ENCODE measurements at regions not wholly inside any gene's neighbourhood (a gene's known extent, or its start where the extent isn't known, plus 50 kb on each side); places are given as distances from the start of the nearest gene placed in this dataset.

DNA sequence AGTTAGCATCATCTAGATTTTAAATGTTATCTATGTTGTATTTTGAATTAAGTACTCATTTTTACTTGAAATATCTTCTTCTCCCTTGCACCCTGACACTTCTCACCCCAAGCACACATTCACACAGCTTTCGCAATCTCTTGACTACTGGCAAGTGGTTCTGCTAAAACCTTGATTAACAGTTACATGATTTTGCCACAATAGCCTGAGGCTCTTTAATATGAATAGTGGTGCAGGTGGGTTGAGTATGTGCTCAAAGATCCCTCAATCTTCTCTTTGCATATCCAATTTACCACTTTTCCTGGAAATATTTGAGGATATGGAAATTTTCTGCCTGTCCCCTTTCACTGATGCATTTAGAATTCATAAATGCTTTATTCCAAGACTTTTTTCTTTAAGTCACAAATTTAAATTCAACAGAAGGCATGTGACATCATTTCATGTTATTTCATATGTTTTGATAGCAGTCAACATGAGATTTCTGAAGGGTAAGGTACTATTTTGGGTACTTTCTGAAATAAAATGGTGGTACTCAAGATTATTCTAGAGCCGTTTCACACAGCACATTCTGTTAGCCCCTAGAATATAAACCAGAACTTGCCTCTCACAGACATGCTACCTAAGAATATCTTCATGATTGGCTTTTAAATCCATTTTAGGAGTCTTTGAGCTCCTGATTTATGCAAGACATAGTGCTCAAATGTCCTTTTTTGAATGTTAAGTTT is 339.7 kb downstream of the RPRM start:
- Histone ChIP-seq H3K36me3 (ENCODE audit: control insufficient read depth in 4 of 4, insufficient read depth in 3 of 4, low read depth in 1 of 4, low read length in 3 of 4) (no peaks in the 10 kb centered on the region), H3K27ac (ENCODE audit: low read depth in 1 of 2, low read length in 2 of 2) (no peak overlapping the region), H3K4me3 (ENCODE audit: low read depth in 1 of 3, low read length in 3 of 3) (no peak overlapping the region), H3K9me3 (ENCODE audit: control insufficient read depth in 4 of 4, low read length in 3 of 4) (no peaks in the 10 kb centered on the region), H3K9ac (ENCODE audit: low read depth in 1 of 2, low read length in 2 of 2) (no peak overlapping the region), H3K27me3 (ENCODE audit: control insufficient read depth in 4 of 4, insufficient read depth in 4 of 4, low read length in 3 of 4) (no peaks in the 10 kb centered on the region), H3K4me1 (ENCODE audit: control insufficient read depth in 4 of 4, insufficient read depth in 4 of 4, low read length in 3 of 4) (no peaks in the 10 kb centered on the region)
- no peak for DNase-seq (ENCODE audit: low spot score)
- no peak for TF ChIP-seq HNF4G (IDR thresholded peaks at IDR 0.05)
- no peak for TF ChIP-seq NR2F2 (IDR thresholded peaks at IDR 0.05)
- TF ChIP-seq FOXA2 (IDR thresholded peaks at IDR 0.05) = no peak
- TF ChIP-seq JUND (IDR thresholded peaks at IDR 0.05) = no peak
- TF ChIP-seq RXRA (IDR thresholded peaks at IDR 0.05) = no peak
- TF ChIP-seq, protein P1, sequence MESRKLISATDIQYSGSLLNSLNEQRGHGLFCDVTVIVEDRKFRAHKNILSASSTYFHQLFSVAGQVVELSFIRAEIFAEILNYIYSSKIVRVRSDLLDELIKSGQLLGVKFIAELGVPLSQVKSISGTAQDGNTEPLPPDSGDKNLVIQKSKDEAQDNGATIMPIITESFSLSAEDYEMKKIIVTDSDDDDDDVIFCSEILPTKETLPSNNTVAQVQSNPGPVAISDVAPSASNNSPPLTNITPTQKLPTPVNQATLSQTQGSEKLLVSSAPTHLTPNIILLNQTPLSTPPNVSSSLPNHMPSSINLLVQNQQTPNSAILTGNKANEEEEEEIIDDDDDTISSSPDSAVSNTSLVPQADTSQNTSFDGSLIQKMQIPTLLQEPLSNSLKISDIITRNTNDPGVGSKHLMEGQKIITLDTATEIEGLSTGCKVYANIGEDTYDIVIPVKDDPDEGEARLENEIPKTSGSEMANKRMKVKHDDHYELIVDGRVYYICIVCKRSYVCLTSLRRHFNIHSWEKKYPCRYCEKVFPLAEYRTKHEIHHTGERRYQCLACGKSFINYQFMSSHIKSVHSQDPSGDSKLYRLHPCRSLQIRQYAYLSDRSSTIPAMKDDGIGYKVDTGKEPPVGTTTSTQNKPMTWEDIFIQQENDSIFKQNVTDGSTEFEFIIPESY (IDR thresholded peaks at IDR 0.05) = no peak
- WGBS = 65% methylated on average over 2 of the region's 2 CpGs

DNA sequence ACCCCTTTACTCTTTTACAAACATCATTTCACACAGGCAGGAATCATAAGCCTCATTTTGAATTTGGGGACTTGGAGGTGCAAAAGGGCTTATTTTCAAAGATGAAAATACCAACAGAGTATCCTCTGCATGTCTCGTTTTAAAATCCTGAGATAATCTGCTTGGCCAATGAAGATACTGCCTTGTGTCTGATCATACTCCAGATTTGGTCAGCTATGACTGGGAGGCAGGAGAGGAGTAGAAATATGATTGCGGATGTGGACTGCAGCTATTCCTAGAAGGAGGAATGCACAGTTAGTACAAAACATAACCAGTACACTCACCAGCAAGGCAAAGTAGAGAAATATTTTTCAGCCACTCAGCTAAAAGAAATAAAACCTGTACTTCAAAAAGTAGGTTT is 342.3 kb downstream of the RPRM start:
- WGBS = 53% methylated on average over 2 of the region's 2 CpGs
- no peak overlapping the region for H3K27ac ChIP-seq (ENCODE audit: low read depth in 1 of 2, low read length in 2 of 2)
- TF ChIP-seq GABPA (IDR thresholded peaks at IDR 0.05 in 1 of 2, conservative IDR thresholded peaks at IDR 0.05 in 1 of 2) (no peak), FOXA2 (IDR thresholded peaks at IDR 0.05) (no peak), YY1 (IDR thresholded peaks at IDR 0.05) (no peak)
- TF ChIP-seq, protein P2, sequence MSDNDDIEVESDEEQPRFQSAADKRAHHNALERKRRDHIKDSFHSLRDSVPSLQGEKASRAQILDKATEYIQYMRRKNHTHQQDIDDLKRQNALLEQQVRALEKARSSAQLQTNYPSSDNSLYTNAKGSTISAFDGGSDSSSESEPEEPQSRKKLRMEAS (IDR thresholded peaks at IDR 0.05) = no peak
- H3K36me3 ChIP-seq (ENCODE audit: control insufficient read depth in 4 of 4, insufficient read depth in 3 of 4, low read depth in 1 of 4, low read length in 3 of 4) = no peaks in the 10 kb centered on the region
- H3K4me3 ChIP-seq (ENCODE audit: low read depth in 1 of 3, low read length in 3 of 3) = no peak overlapping the region
- no peaks in the 10 kb centered on the region for H3K9me3 ChIP-seq (ENCODE audit: control insufficient read depth in 4 of 4, low read length in 3 of 4)
- no peak for DNase-seq (ENCODE audit: low spot score)
- H3K4me1 ChIP-seq (ENCODE audit: control insufficient read depth in 4 of 4, insufficient read depth in 4 of 4, low read length in 3 of 4) = no peaks in the 10 kb centered on the region
- H3K27me3 ChIP-seq (ENCODE audit: control insufficient read depth in 4 of 4, insufficient read depth in 4 of 4, low read length in 3 of 4) = no peaks in the 10 kb centered on the region
- H3K9ac ChIP-seq (ENCODE audit: low read depth in 1 of 2, low read length in 2 of 2) = no peak overlapping the region

DNA sequence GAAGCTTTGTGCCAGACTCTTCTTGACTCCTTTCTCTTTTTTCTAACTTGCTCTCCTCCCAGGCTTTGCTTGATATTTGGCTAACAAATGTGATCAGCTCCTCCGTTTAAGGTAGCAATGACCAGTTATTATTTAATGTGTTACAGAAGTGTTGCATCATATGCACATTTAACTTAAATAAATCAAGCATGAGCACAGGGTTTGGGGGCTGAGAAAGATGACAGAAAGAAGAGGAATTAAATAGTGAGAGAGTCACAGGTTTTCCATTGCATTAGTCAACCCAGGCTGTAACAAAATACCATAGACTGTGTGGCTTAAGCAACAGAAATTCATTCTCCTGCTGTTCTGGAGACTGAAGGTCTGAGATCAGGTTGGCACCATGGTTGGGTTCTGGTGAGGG is 343.8 kb downstream of the RPRM start:
- no peak overlapping the region for H3K4me3 ChIP-seq (ENCODE audit: low read depth in 1 of 3, low read length in 3 of 3)
- no peaks in the 10 kb centered on the region for H3K4me1 ChIP-seq (ENCODE audit: control insufficient read depth in 4 of 4, insufficient read depth in 4 of 4, low read length in 3 of 4)
- TF ChIP-seq TAF1 (conservative IDR thresholded peaks at IDR 0.05) (no peak), RXRA (IDR thresholded peaks at IDR 0.05) (no peak), FOXA2 (IDR thresholded peaks at IDR 0.05) (no peak), HNF4A (conservative IDR thresholded peaks at IDR 0.05) (no peak), FOXA1 (IDR thresholded peaks at IDR 0.05) (no peak), JUND (IDR thresholded peaks at IDR 0.05) (no peak), RAD21 (IDR thresholded peaks at IDR 0.05) (no peak), SP1 (IDR thresholded peaks at IDR 0.05) (no peak), EGR1 (IDR thresholded peaks at IDR 0.05; ENCODE audit: low read depth in 2 of 2) (no peak), GABPA (IDR thresholded peaks at IDR 0.05 in 1 of 2, conservative IDR thresholded peaks at IDR 0.05 in 1 of 2) (no peak), YY1 (IDR thresholded peaks at IDR 0.05) (no peak)
- TF ChIP-seq, protein P3, sequence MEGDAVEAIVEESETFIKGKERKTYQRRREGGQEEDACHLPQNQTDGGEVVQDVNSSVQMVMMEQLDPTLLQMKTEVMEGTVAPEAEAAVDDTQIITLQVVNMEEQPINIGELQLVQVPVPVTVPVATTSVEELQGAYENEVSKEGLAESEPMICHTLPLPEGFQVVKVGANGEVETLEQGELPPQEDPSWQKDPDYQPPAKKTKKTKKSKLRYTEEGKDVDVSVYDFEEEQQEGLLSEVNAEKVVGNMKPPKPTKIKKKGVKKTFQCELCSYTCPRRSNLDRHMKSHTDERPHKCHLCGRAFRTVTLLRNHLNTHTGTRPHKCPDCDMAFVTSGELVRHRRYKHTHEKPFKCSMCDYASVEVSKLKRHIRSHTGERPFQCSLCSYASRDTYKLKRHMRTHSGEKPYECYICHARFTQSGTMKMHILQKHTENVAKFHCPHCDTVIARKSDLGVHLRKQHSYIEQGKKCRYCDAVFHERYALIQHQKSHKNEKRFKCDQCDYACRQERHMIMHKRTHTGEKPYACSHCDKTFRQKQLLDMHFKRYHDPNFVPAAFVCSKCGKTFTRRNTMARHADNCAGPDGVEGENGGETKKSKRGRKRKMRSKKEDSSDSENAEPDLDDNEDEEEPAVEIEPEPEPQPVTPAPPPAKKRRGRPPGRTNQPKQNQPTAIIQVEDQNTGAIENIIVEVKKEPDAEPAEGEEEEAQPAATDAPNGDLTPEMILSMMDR (IDR thresholded peaks at IDR 0.05; ENCODE audit: low read depth, low read length, missing input control) = no peak
- TF ChIP-seq, protein P4, sequence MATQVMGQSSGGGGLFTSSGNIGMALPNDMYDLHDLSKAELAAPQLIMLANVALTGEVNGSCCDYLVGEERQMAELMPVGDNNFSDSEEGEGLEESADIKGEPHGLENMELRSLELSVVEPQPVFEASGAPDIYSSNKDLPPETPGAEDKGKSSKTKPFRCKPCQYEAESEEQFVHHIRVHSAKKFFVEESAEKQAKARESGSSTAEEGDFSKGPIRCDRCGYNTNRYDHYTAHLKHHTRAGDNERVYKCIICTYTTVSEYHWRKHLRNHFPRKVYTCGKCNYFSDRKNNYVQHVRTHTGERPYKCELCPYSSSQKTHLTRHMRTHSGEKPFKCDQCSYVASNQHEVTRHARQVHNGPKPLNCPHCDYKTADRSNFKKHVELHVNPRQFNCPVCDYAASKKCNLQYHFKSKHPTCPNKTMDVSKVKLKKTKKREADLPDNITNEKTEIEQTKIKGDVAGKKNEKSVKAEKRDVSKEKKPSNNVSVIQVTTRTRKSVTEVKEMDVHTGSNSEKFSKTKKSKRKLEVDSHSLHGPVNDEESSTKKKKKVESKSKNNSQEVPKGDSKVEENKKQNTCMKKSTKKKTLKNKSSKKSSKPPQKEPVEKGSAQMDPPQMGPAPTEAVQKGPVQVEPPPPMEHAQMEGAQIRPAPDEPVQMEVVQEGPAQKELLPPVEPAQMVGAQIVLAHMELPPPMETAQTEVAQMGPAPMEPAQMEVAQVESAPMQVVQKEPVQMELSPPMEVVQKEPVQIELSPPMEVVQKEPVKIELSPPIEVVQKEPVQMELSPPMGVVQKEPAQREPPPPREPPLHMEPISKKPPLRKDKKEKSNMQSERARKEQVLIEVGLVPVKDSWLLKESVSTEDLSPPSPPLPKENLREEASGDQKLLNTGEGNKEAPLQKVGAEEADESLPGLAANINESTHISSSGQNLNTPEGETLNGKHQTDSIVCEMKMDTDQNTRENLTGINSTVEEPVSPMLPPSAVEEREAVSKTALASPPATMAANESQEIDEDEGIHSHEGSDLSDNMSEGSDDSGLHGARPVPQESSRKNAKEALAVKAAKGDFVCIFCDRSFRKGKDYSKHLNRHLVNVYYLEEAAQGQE (IDR thresholded peaks at IDR 0.05) = no peak
- TF ChIP-seq, protein P2 (IDR thresholded peaks at IDR 0.05) = no peak
- TF ChIP-seq, protein P5, sequence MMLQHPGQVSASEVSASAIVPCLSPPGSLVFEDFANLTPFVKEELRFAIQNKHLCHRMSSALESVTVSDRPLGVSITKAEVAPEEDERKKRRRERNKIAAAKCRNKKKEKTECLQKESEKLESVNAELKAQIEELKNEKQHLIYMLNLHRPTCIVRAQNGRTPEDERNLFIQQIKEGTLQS (IDR thresholded peaks at IDR 0.05) = no peak
- no peaks in the 10 kb centered on the region for H3K9me3 ChIP-seq (ENCODE audit: control insufficient read depth in 4 of 4, low read length in 3 of 4)
- H3K9ac ChIP-seq (ENCODE audit: low read depth in 1 of 2, low read length in 2 of 2) = no peak overlapping the region
- 81% methylated on average over 1 of the region's 1 CpG for WGBS
- no peaks in the 10 kb centered on the region for H3K27me3 ChIP-seq (ENCODE audit: control insufficient read depth in 4 of 4, insufficient read depth in 4 of 4, low read length in 3 of 4)
- DNase-seq (ENCODE audit: low spot score) = no peak
- H3K27ac ChIP-seq (ENCODE audit: low read depth in 1 of 2, low read length in 2 of 2) = no peak overlapping the region
- no peaks in the 10 kb centered on the region for H3K36me3 ChIP-seq (ENCODE audit: control insufficient read depth in 4 of 4, insufficient read depth in 3 of 4, low read depth in 1 of 4, low read length in 3 of 4)

All from liver (tissue), 8 donors.